ENCODE measurements at regions not wholly inside any gene's neighbourhood (a gene's known extent, or its start where the extent isn't known, plus 50 kb on each side); places are given as distances from the start of the nearest gene placed in this dataset.

DNA sequence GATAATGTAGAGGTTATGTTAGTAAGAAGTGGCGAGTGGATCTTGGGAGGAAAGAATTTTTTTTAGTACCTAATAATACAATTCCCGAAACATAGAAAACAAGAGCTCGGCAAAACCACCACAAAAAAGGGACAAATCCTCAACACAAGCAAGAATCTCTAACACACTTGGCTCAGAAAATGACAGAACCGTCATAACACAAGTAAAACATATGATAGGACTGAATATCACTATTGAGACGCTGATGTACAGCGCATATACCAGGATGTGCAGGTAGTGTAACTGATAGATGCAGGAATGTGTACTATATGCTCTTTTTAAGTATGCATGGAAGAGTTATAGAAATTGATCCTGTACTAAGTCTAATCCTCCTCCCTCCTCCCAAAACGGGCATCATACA lies 564.5 kb downstream of the BCL11B start:
- DNase-seq, result no peak

DNA sequence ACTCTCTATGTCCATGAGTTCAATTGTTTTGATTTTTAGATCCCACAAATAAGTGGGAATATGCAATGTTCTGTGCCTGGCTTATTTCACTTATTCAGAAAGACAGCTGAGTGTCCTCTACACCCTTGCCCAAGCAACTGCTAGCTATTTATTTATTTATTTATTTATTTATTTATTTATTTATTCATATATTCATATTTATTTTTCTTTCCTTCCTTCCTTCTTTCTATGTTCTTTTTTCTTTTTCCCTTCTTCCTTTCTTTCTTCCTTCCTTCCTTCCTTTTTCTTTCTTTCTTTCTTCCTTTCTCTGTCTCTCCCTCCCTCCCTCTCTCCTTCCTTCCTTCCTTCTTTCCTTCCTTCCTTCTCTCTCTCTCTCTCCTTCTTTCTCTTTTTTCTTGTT lies 563.4 kb downstream of the BCL11B start:
- DNase-seq, result no peak

DNA sequence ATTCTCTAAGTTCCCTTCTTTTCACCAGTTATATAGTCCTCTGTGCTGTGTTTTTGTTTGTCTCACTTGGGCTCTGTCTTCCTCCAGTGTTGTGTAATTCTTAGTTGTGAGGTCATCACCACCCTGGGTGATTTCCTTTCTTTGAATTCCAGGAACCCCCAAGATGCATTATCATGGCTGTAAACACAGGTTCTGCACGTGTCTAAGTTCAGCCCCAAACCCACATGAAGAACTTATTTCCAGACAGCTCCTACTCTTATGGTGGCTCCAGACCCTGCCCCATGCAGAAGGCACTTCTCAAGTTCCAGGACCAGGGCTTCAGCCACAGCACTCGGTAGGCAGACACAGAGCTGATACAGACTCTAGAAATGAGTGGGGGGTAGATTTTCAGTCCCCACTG lies 560.5 kb downstream of the BCL11B start:
- DNase-seq, result no peak

DNA sequence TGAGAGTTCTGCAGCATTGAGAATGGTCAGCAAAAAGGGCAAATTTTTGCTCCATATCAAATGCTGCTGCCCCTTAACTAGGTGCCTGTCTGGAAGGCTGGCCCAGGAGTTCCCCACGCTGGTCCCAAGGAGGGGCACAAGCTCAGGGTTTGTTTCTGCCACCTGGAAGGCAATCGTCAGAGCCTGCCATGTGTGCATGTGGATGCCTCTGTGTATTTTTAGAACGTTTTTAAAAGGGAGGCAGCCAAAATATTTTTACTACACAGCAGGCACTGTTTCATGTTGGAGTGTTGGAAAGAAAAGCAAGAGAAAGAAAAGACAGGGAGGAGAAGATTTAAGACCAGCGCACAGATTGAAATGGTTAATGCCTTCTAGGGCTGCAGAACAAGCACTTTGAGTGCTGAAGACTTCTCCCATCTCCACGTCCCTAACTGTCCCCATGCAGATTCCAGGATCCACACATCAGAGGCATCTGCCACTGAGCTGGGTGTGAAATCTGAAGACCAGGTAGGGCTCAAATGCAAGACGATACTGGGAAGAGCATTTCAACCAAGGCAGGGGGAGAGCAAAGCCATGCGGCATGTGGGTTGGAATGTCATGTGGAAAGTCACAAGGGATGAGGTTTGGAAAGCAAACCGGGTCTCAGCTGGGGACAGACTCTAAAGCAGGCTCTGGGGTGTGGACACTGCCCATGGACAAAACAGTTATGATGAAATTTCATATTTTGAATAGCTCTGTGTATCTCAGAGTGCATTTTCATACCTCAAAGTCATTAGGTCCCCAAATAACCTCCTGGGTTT lies 557.2 kb downstream of the BCL11B start:
- no peak for DNase-seq

DNA sequence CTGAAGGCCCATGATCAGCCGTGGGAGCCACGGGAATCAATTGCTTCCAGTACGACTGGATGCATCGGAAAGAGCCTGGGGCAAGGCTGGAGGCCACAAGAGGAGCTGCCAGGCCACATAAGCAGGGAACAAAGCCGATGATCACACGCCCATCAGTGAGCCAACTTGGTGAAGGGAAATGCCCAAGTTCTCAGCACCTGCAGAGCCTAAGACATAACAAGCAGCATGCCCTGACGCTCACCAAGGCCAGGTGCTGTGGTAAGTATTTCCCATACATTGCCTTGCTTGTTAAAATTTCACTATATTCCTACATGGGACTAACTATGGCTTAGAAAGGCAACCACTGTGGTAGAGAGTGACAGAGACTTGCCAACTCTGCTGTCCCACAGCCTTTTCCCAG lies 555.9 kb downstream of the BCL11B start:
- DNase-seq, result no peak

DNA sequence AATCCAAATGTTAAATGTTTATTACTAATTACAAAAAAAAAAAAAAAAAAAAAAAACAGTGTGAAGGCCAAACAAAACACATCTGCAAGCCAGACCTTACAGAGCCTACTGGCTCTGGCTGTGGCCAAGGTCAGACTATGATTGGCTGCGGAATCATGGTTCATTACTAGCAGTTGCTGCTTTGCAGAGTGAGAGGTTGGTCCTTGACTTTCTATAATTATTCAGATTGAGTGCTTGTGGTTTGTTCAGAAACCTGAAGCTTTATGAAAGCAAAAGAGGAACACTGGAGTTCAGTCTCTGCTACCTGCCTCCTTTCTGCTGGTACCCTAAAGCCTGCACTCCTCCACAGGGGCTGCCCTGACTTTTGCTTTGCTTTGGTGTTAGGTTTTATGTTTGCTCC lies 550.9 kb downstream of the BCL11B start:
- no peak for DNase-seq

DNA sequence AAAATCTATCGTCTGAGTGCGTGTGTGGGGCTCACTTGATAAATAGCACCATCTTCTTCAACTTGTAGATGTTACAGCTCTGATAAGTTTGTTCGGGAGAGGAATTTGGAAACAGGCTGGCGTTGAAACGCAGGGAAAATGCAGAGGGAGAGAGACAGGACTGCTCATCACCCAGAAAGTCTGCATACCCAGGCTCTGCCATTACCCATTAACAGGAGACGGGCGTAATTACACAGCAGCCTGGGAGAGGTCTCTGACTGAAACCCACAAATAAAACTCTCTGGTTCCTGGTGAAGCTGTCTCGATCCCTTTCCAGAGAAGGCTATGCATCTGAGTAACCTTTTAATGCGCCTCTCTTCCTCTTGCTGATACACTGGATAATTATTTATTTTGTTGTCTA lies 547.3 kb downstream of the BCL11B start:
- no peak for DNase-seq

DNA sequence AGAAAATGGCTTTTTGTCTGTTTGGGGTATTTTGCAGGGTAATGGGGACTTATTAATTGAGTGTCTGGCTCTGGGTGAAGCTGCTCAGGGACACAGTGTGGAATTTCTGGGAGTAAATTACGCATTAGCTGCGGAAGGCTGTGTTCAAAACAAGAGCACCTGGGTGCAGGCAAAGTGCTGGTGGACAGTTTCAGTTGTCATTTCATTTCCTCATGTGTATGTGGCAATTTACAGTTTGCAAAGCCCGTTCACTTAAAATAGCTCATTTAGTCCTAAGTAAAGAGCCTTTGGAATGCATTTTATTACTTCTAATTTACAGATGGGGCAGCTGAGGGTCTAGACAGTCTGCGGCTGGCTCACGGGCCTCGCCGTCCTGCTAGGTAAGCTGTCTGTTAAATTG lies 546.8 kb downstream of the BCL11B start:
- DNase-seq, result no peak

DNA sequence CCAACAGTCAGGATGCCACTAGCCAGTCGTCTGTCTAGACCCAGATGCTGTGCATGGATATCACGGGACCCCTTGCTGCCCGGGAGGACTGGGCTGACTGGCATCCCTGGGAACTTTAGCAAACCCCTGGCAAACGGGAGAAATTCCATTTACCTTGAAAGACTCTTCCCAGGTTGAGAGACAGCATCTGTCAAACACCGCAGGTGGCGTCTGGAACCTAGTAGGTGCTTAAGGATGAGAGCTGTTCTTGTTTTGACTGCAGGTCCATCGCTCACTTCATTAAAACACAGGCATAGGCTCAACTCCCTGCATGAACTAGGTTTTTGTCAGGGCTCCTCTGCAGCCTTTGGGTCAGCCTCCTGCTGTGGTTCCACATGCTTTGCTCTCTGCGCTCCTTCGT lies 546.3 kb downstream of the BCL11B start:
- DNase-seq, result no peak

DNA sequence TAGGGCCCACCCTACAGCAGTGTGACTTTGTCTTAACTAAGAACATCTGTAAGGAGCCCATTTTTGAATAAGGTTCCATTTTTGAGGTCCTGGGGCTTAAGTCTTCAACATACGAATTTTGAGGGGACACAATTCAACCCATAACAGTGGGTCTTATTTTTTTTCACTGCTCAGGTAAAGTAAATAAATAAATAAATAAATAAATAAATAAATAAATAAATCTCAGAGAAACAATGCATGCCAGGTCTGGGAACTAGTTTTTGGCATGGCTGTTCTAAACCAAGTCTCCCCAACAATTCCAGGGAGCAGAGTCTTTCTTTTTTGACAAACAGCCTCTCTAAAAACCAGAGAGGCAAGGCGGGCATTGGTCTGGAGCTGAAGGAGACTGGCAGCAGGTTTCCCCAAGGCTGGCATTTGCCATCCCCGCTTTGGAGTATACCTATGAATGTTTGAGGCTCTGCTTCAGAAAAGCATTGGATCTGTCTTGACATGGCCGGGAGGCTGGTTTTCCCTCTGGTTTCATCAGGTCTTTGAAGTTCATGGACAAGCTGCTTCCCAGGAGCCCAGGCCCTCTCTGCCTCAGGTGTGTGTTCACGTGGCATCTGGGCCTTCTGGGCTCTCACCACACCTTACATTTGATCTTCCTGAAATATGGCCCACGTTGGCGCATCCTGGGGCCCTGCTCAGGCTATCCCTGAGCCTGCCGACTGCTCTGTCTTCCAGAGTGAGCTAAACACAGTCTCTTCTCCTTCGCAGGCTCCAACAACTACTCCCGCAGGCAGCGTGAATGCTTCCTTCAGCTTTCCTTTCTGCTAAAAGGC lies 545.2 kb downstream of the BCL11B start:
- DNase-seq, result no peak

DNA sequence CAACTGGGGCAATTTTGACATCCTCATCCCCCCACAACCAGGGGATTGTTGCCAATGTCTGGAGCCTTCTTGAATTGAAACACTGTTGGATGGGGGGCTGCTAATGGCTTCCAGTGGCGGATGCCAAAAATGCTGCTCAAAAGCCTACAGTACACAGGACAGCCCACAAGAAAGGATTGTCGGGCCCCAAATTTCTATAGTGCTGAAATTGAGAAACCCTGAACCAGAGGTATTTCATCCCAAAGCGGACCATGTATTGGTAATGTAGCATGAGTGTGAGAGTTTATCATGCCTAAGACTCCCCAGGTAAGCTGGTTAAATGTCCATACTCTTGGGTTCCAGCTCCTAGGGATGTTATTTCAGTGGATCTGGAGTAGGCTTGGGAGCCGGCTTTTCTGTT lies 544.0 kb downstream of the BCL11B start:
- no peak for DNase-seq

DNA sequence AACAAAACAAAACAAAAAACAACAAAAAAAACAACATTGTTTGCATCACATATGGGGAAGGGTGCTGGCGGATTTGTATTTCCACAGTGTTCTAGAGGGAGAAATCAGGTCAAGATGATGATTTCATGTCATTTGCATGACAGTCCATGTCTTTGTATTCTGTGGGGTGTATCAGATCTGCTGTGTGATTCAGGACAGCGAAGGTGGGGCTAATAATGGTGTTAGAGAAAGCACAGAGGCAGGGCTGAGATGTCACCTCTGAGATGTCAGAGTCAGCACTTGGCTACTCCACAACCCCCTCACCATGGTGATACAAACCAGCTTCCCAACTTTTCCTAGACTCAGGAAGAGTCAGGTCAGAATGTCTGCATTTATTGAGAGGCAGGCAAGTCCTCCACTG lies 543.2 kb downstream of the BCL11B start:
- DNase-seq, result no peak

DNA sequence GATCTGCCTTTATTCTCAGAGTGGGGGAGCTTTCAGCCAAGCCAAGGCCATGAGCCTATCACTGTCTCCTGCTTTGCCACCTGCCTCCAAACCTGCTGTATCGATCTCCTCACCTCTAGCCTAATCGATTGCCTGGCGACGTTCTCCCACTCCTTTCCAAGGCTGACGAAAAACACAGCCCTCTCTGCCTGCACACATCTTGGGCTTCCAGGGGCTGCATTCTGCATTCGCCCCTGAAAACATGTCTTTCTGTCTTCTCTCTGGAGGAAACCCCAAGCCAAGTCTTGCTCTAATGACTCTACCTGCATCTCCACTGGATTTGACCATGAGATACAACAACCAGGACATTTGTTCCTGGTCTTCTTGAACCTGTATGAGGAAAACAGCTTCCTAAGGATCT lies 540.7 kb downstream of the BCL11B start:
- no peak for DNase-seq

DNA sequence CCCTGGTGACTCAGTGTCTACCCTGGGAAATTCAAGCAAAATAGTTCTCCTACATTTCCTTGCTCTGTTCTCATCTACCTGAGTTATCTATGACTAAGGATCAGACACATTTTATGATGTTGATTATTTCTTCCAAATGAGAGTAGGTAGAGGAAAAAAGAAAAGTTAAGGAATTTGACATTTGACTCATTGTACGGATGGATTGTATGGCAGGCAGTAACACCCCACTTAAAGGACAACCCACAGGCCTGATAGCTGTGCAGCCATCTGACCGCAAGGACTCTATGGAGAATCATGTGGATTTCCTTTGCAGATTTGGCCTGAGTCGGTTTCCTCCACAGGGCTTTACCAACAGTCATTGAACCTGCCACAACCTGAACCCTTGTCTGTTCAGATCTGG lies 540.3 kb downstream of the BCL11B start:
- no peak for DNase-seq

DNA sequence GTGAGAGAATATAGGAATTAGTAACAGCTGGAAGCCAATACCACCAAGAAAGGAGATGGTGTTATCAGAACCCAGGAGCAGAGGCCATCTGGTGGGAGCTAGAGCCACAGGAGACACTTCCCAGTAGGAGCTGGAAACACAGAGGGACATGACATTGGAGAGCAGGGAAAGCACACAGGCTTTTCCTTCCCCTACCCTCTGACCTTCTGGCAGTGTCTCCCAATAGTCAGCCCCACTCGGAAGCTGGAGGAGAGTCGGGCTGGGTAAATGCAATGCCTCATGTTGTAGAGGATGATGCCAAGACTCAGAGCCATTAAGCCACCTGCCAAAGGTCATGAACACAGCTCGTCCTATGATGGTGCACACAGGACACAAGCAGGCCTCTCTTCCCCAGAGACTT lies 538.5 kb downstream of the BCL11B start:
- no peak for DNase-seq

DNA sequence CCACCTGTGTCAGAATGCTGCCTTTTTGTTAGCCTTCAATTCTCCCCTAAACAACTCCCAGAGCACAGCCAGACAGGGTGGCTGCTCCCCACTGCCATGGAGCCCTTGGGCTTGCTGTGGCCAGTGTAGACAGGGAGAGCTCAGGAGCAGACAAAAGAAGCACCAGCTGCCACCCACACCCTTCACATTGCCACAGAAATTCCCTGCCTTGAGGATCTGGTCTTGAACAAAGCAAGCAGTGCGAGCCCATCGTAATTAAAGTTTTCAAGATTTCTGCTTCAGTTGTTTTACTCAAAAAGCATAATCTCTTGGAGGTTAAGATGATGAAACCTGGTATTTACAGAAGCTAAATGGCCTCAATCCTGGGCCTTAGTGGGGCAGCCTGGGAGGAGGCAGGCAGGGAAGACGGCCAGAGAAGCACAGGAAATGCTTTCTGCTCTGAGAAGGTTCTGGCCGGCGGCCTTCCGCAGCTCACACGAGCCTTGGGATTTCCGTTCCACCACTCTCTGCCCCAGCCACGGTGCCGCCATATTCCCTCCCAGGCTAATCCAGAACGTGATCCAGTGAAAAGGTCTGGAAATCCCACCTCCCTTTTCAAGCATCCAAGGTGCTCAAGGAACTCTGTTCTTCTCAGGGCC lies 535.2 kb downstream of the BCL11B start:
- no peak for DNase-seq

DNA sequence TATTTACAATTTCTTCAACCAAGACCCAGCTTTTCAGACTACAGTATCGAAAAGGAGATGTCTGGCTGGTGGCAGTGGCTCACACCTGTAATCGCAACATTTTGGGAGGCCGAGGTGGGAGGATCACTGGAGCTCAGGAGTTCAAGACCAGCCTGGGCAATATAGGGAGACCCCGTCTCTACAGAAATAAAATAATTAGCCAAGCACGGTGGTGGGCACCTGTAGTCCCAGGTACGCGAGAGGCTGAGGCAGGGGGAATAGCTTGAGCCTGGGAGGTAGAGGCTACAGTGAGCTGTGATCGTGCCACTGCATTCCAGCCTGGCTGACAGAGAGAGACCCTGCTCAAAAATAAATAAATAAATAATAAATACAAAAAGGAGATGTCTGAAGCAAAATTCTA lies 530.5 kb downstream of the BCL11B start:
- DNase-seq, result no peak

DNA sequence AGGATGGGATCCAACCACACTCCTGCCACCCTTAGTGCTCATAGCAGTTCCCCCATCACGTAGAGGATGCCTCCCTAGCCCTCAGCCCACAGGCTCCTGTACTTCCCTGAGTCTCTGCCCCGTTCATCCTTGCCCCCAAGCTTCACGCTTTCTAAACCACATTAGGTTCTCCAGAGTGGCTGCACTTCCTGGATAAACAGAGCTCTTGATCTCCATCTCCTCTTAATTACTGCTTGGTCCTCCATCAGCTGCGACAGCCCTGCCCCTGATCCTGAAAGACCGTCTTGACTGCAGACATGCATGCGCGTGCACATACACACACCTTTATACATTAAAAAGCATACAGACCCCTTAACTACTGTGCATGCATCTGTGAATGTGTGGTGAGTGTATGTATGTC lies 530.0 kb downstream of the BCL11B start:
- DNase-seq, result no peak

DNA sequence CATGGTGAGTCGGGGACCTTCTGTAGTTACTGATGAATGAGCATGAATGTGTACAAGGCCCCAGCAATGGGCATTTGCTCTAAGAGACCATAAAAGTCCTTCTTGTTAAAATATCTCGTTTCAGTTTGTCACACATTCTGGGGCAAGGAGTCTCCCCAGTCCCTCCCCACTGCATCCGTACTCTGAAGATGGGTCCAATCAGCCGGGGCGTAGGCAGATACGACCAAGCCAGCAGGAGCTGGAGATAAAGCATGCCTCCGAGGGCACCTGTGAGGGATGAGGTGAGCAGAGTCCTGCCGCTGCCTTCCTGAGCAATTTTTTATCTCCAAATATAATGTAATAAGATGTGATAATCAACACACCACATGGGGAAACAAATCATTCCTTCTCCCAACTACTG lies 528.5 kb downstream of the BCL11B start:
- DNase-seq, result no peak

DNA sequence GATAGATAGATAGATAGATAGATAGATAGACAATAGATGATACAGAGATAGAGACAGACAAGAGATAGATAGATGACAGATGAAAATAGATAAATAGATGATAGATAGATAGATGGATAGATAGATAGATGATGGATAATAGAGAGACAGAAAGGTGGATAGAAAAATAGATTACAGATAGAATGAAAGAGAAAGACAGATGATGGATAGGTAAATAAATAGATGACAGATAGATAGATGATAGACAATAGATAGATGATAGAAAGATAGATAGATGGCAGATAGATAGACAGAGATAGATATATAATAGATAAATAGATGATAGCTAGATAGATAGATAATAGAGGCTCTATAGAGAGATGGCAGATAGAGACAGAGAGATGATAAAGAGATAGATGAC lies 523.0 kb downstream of the BCL11B start:
- DNase-seq, result no peak

DNA sequence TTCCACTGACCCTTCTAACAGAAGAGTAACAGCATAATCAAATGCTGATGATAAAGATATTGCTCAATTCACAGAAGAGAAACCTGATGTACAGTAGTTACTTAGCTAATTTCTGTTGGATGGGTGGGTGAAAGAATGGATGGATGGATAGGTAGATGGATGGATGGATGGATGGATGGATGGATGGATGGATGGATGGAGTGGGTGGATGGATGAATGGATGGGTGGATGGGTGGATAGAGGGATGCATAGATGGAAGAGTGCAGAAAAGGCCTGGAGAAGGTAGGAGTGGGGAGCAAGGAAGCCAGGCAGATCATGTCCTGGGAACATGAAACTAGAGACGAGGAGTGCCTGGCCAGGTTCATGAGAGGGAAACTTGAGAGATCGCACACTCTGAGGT lies 520.9 kb downstream of the BCL11B start:
- DNase-seq, result no peak

DNA sequence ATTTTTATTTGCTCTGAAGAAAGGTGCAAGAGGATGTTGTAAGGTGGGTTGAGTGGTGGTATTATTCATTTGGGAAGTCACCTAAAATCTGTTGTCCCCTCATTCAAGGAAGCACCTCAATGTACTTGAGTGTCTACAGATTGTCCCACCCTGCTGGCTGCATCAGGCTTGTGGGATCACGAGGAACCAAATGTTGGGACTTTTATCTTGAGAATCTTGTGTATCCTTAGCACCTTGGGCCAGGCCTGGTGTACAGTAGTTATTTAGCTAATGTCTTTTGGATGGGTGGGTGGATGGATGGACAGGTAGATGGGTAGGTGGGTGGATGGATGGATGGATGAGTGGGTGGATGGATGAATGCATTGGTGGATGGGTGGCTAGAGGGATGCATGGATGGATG lies 519.3 kb downstream of the BCL11B start:
- DNase-seq, result no peak

DNA sequence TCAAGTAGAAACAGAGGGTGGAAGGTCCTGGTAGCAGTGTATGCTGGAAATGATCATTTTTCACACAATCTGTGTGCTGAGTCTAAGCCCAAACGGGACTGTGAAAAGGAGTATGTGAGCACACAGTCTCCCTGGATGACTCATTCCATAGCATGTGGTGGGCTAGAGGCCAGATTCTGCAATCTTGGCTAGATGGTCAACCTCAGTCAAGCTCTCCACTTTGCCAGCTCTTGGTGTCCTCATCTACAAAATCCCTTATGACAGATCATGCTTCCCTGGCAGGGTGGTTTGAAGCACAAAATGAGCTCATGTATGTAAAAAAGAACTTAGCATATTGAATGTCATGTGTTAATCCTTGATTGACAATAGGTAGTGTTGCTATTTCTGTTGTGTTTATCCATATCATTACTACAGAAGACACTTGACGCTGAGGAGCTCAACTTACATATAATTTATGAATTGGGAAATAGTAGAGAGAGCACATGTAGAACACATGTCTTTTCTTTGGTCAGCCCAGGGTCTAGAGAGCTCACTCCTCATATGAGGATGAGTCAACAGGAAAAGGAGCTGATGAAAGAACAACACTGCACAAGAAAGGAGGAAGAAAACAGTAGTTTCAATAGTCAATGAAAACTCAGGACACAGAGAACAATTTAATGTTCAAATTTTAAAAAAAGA lies 517.5 kb downstream of the BCL11B start:
- DNase-seq, result no peak

DNA sequence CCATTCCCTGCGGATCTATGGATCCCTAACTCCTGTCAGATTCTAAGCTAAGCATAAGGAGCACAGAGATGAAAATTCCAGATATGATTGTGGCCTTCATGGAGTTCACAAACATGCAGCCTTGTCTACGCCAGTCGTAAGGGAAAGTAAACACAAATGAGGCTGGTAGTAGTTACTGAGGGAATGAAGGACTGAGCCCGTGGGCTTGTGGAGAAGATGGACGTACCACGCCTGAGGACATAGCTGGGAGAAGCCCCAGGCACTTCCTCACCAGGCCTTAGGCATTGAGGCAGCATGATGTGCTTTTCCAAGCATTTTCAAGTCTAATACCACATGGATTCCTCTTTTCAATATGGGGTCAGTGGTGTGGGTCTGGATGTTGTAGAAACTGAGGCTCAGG lies 515.2 kb downstream of the BCL11B start:
- no peak for DNase-seq
